Activated T-cell treated with anti-CD3 and anti-CD28 coated beads for 24 hours (primary cell): ENCODE measurements at regions not wholly inside any gene's neighbourhood (a gene's known extent, or its start where the extent isn't known, plus 50 kb on each side); places are given as distances from the start of the nearest gene placed in this dataset.
"Not testable (repeated sequence)": the region's sequence is repeated elsewhere in the genome, so short reads cannot be mapped to it uniquely, and the experiment has no call there.

ENCODE experiments used
- DNase-seq: peaks from one replicate; pipeline ENCODE4 v3.0.0-alpha.2; 2020; ENCODE audit warnings: low read depth

DNA sequence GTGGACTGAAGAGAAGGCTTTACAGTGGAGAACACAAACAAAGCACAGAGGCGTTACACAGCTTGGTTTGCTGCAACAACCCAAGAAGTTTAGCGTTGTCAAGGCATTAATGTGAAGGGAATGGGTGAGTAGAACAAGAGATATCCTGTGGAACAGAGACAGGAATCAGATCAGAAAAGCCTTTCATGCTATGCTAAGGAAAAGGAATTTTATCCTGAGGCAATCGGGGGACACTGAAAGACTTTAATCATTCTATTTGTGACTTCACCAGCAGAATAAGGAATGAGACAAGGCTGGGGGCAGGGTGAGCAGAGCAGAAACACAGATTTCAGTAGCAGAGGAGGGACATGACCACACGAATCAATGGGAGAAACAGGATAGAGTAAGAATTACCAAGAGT, 600.7 kb downstream of the IRS1 start:
- DNase-seq: no peak

DNA sequence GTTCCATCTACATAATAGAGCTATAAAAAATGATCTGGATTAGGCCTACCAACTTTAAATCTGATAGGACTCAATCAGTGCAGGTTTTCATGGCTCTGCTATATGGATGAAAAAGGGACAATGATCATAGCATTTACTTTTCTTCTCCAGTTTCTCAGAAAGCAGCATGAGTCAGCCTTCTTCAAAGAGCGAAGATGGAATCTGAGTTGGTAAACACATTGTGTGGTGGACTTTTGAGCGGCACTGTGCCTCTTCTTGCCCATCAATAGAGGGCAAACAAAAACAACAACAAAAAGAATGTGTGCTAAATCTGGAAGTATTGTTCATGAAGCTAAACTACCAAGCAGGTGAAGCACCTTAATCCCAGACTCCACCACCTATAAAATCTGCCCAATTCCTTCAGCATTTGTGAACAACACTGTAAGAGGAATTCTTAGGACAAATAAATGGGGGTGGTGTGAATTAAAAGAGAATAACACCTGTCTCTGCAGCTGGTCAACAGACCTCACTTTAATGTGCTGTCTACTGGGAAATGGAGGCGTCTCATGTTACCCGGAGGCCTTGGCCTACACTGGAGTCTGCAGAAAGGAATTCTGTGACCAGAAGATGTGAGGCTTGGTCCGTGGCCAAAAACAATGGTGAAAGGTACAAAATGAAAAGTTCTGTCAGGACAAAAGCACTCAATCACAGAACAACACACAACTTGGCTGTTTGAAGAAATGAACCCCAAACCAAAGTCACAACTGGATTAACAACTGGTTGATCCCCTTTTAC, 609.0 kb downstream of the IRS1 start:
- DNase-seq: no peak

DNA sequence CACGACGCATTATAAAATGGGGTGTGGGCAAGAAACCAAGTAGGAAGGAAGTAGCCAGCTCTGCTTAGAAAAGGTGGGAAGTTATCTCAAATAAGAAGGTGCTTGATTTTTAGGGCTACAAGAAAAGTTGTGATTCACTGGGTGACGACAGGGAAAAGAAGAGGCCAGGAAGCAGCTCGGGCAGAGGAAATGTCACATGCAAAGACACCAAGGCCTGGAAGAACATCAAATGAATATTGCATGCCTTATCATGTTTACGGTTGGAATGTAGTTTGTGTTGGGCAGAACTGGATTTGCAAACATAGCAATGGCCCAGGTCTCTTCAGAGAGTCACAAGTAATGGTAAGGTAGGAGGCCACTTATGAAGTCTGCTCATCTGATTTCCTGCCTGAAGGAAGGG, 610.6 kb downstream of the IRS1 start:
- no peak for DNase-seq

DNA sequence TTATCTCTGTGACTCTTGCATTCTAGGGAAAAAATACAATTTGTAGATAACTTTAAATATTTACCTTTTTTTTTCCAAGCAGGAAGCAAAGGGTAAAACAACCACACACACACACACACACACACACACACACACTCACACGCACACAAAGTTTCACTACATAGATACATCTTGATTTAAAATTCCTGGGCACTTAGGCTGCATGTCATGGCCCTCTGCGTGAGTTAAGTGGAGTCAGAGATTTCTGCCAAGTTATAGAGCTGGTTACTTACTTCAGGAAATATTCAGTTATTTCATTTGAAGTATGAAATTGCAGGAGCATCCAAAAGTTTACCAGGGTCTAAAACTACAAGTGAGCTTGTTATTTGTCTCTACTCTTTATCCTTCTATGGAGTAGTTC, 612.0 kb downstream of the IRS1 start:
- DNase-seq: no peak

DNA sequence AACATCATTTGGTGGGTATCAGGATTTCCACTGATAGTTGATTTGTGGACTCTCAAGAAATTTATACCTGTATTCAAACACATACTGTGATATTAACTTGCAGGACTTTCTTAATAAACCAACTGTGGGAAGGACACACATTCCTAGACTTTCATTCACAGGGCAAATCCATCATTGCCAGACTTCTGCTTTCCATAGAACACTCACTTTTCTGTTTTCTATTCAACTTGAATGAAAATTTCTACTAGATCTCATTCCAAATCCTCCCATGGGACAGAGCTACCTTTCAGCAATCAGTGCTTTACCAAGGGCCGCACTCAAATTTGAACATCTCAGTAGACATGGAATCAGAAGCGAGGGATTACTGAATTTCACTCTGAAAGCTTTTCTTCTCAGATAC, 612.5 kb downstream of the IRS1 start:
- no peak for DNase-seq

DNA sequence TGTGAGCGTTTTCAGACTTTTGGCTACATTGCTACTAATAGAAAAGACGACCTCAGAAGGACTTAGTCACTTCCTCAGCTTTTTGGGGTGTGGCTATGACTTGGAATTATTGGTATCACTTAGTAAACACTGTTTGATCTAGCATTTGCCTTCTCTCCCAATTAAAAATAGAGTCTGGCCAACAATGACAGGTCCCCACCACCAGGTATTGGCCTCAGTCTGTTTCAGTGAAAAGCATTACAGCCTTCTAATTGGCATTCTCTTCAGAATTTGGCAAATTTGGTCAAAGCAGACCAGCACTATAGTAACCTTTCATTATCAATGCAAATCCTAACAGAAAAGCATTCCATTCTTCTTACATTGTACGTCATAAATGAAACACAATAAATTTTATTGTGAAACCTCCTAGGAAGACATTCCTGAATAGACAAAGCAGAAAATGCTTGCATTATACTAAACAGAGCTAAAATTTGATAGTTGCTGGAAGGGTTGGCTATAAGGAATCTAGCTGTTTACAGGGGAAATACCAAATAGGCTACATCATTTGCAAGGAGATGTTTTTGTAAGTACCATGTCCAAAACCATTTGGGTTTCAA, 613.9 kb downstream of the IRS1 start:
- DNase-seq: no peak

DNA sequence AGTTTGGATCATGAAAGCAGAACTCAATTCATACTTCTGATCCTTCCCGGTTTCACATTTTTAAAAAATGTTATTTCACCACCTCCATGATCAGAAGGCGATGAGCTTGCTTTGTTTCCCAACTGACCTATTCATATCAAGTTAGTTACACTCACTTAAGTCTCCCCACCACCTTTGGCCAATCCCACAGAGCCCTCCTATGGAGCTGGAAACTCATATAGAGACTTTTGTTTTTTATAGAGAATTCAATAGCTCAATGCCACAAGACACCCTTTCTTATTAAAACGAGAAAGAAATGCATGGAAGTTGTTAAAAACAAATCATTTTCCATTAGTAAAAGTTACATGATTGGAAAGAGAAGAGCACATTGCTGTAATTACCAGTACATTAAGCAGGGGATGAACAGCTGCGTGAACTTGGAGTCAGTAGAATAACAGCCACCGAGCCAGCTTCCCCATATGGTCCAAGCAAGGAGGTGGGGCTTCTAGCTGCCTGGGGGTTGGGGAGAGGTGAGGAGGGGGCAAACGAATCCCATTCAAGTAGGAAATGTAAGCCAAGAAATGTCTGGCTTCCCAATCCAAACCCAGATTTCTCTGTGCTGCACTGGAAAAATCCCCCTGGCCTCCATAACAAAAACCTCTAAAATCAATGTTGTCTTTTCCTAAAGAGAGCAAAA, 614.5 kb downstream of the IRS1 start:
- DNase-seq: no peak

DNA sequence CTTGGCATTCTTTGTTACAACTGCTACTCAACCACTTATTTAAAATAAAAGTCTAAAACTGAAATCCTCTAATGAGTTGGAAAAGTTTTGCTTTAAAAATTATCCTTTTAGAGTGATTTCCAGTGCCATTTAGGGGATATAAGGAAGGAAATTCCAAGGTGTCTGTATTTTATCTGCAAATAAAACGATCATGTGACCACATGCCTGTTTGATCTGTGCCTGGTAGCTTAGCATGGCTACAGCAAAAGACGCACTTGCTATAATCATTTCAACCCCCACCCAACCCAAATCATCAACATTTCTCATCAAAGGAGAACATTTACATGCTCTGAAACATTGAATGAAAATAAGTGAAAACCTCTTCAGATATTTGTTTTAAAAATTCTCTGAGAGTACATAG, 615.1 kb downstream of the IRS1 start:
- no peak for DNase-seq

DNA sequence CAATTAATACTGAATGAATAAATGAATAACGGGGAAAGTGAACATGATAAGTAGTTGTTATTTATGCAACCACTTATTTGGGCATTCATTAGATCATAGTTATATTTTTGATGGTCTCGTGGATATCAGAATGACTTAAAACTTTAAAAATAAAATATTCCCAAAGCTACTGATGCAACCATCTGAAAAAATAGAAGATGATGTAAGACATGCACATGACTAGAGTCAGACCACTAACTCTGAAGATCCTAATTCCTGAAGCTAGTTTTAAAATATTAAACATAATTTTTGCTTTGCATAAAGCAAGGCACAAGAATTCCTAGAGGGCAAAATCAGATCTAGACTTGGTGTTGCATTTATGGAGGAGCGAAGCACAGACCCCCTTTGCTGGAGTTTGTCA, 616.1 kb downstream of the IRS1 start:
- DNase-seq: no peak

DNA sequence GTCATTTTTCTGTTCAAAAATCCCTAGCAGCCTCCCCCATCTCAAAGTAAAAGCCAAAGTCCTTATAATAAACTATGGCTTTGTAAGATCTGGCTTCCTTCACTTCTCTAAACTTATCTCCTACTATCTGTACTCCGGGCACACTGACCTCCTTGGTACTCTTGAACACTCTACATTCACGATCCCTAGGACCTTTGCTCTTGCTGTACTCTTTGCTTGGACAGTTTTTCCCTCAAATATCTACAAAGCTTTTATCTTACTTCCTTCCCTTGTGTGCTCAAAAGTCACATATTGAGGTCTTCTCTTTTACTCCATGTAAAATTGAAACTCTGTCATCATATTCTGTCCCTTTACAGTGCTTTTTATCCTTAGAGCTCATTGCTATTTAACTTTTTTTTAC, 616.6 kb downstream of the IRS1 start:
- DNase-seq: no peak

DNA sequence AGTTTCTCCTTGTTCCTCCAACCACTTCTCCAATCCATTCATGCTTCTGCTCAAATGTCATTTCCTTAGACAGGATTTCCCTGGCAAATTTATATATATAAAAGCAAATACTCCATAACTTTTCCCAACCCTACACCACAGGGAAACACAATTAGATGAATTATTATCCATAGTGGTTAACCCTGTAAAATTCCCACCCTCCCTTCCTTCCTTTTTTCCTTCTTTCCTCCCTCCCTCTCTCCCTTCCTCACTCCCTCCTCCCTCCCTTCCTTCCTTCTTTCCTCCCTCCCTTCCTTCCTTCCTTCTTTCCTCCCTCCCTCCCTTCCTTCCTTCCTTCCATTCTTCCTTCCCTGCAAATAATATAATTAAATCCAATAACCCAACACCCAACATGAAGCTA, 617.7 kb downstream of the IRS1 start:
- DNase-seq: no peak

DNA sequence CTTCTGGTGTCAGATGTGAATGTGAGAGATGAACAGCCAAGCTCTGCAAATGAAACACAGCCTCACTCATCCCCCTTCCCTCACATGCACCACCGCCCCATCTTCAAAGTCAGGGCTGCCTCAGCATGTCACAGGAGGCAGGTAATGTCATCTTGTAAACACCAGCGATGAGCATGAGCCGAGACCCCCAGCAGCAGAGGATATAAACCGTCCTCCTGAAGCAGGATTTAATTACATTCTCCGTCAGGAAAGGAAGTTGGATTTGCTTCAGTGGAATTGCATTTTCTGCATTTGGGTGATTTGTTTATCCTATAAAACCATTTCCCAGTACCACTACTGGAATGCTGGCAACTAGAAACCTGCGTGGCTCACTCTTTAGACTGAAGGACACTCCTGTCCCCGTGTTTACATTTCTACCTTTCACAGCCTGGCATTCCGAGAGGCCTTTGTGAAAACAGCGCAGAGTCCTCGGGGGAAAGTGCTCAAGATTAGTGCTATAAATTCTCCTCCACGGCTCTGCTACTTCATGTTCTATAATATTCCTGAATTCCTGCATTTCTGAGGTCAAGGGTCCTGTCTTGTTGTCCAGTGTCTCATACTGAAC, 619.2 kb downstream of the IRS1 start:
- no peak for DNase-seq

DNA sequence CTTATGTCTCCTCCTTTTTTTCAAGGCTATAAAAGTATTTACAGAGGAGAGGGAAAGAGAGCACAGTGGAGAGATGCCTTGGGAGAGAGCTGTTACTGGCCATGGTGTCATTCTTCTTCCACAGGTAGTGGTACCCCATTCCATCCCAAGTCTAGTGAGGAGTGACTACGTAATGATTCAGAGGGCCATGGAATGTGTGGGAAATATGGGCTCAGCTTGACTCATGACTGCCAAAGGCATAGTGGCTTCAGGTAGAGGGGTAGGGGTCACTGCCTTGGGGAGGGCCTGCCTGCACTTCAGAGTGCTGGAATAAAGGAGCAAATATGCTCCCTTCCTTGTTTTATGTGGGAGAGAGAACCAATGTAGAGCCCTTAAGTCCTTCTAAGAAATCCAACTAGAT, 620.6 kb downstream of the IRS1 start:
- DNase-seq: no peak

DNA sequence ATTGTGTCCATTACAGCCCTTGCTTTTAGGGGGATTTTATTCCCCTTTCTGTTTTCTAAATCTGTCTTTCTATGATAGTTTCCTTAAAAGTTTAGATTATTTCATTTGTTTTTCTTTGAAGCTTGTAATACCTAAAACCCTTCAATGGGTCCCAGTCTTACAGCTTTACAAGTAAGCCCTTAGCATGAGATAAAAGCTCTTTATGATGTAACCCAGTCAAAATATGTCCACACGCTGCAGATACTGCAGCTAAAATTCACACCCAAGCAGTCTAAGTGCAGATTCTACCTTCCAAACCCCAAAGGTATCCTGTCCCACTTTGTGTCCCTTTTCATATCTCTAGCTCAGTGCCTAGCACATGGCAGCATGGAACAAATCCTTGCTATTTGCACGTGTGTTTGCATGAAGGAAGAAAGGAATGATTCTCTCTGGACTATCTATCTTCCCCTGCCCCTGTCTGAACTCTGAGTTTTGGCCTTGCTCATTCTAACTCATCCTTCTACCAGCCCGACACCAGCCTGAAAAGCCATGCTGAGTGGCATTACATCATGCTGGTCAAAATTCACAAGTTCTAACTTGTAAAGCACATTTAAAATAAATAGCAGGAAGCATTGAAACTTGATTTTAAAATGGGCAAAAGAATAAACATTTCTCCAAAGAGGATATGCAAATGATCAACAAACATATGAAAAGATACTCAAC, 623.2 kb downstream of the IRS1 start:
- no peak for DNase-seq

DNA sequence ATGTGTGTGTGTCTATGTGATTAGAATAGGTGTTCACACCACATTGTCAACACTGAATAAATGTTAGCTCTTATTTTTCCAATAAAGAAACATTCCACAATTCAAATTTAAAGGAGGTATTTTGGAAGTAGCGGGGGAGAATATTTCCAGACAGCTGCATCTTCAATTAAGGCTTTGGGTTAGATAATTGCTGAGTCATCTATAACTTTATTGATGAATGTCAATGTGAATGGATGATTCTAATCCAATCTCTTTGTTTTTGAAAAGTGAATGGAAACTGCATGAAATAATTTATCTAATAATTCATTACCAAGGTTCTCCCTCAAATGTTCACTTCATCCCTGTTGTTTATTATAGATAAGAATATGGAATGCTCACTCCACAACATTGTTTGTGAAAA, 625.2 kb downstream of the IRS1 start:
- DNase-seq: no peak

DNA sequence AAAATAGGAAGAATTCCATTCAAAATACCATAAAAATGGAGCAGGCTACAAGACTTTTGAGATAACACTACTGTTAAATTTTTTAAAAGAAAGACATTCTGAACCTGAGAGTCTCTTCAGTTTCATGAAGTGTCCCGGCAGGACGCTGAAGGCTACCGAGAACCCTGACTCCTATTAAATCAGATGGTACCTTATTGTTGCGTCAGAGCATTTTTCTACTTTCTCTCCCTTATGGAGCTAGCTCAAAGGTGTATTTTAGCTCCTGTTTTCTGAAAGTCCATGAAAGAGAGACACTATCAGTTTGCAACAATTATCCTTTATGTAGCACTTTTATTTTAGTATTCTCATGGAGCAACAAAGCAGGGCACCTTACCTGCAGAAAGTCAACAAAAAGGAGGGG, 626.7 kb downstream of the IRS1 start:
- DNase-seq: no peak

DNA sequence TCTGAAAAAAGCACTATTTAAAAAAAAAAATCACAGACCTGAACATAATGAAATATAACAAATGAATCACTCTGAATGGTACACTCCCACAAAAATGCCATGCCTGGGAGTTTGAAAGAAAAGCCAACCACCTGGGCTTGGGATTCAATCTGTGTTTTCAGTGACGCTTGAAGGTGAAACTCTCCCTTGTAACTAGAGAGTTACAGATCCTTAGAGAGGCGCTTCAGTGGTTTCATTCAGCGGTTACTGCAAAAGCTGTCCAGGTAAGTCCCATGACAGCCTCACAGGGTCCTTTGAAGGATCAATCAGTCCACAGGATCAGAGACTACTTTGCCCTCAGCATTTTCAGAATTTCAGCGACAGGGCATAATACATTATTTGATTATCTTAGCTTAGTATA, 627.3 kb downstream of the IRS1 start:
- no peak for DNase-seq

DNA sequence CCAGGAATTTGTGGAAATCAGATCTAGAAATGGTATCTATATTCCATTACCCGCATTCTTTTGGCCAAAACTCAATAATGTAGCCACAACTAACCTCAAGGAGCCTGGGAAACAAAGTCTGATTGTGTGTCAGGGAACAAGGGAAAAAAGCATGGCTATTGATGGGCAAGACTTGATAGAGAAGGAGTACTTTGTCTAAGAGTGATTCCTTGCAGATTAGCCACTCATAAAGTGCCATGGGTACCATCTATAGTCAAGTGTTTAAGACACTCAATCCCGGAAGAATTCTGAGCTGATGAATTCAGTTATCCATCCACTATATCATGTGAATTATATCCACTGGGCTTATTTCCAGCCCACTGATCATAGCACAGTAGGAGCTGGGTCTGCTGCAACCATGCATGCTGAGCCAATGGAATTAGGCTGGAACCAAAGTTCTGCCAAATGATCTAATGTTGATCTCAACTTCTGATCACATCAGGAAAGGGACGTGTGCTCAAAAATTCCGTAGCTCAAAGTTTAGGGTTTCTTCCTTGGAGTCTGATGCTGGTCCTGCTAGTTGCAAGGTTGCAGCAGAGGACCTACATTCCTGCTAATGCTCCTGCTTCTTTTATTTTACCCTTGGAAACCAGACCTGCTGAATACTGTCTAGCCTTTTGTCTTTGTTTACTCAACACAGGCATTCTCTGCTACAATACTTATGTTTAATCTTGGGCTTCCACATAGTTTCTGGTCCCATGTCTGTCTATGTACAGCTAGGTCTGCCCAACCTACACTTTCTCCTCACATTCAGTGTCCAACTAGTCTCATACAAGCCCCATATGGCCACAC, 629.7 kb downstream of the IRS1 start:
- DNase-seq: no peak

DNA sequence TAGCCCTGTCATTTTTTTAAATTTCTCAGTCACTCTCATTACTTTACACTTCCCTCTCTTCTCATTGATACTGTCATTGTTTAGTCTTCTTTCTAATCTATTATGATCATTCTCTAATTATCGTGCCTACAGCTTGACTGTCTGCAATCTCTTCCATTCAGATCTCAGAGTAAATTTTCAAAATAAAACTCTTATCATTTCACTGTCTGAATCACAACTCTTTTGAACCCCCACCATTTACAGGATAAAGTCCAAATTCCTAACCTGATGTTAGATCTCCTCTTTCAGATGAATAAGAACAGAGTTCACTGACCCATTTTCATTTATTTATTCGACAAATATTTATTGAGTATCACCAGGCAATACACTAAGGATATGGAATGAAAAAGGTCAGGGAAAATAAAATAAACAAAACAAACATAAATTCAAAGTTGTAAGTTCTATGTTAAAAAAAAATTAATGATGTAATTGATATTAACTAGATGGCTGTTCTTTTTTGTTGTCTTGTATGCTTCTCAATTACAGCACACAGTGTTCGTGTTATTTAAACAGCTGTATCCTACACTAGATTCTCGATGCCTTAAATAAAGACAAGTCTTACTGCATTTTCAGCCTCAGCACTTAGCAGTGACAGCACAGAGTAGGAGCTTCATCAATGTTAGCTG, 631.0 kb downstream of the IRS1 start:
- no peak for DNase-seq

DNA sequence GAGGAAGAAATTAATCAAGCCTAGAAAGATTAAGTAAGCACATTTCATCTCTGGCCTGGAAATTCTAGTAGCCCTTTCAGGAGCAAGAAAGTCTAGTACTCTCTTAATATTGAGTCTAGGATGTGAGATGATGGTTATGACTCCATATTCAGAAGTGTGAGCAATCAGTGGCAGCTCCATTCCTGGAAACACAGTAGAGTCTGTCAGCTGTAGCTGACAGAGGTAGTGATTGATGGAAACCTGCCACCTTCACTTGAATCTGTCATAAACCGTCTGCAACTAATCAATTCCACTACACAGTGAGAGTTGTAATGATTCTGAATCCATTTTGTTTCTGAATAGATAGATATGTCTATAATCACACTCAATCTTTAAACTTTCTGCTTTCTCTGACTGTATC, 635.1 kb downstream of the IRS1 start:
- no peak for DNase-seq

DNA sequence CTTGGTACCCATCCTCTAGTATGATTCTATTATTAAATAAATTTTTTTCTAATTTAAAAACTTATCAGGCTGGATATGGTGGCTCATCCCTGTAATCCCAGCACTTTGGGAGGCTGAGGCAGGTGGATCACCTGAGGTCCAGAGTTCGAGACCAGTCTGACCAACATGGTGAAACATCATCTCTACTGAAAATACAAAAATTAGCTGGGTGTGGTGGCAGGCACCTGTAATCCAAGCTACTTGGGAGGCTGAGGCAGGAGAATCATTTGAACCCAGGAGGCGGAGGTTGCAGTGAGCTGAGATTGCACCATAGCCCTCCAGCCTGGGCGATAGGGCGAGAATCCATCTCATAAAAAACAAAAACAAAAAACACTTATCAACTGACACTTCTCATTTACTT, 639.0 kb downstream of the IRS1 start:
- DNase-seq: not testable (repeated sequence)
